GM06990 (cell line): ENCODE measurements at regions not wholly inside any gene's neighbourhood (a gene's known extent, or its start where the extent isn't known, plus 50 kb on each side); places are given as distances from the start of the nearest gene placed in this dataset.

Source experiments
- DNase-seq: peaks from one replicate; pipeline ENCODE4 v3.0.0-alpha.2; 2011; ENCODE audit not compliant: insufficient read length; ENCODE audit errors: extremely low read depth
- H3K27me3 ChIP-seq: replicated peaks from 2 replicates; pipeline ENCODE4 v1.6.0; 2011; ENCODE audit warnings: low read length; ENCODE audit not compliant: control insufficient read depth, insufficient read depth
- H3K36me3 ChIP-seq: 2 replicates; pipeline ENCODE4 v1.5.1; 2011; ENCODE audit warnings: low read length; ENCODE audit not compliant: control insufficient read depth, insufficient read depth
- H3K4me3 ChIP-seq: replicated peaks from 2 replicates; pipeline ENCODE4 v1.5.1; 2011; ENCODE audit warnings: low read depth, mild to moderate bottlenecking, control low read depth, low read length
- TF ChIP-seq, protein P1 (sequence below): IDR thresholded peaks from 2 replicates; pipeline ENCODE4 v1.5.1; 2011; ENCODE audit warnings: low read length, control low read depth, mild to moderate bottlenecking, inconsistent platforms; ENCODE audit not compliant: insufficient read depth, poor library complexity, severe bottlenecking

DNA sequence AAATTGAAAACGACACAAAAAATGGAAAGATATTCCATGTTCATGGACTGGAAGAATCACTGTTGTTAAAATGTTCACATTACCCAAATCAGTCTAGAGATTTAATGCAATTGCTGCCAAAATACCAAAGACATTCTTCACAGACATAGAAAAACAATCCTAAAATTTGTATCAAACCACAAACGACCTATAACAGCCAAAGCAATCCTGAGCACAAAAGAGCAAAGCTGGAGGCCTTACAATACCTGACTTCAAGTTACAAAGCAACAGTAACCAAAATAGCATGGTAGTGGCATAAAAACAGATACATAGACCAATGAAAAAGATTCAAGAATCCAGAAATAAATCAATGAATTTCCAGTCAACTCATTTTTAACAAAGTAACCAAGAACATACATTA, 1077.3 kb downstream of the KCNT2 start:
- Histone ChIP-seq H3K4me3 (no peak overlapping the region), H3K27me3 (no peaks in the 10 kb centered on the region), H3K36me3 (no peaks in the 10 kb centered on the region)
- TF ChIP-seq, protein P1, sequence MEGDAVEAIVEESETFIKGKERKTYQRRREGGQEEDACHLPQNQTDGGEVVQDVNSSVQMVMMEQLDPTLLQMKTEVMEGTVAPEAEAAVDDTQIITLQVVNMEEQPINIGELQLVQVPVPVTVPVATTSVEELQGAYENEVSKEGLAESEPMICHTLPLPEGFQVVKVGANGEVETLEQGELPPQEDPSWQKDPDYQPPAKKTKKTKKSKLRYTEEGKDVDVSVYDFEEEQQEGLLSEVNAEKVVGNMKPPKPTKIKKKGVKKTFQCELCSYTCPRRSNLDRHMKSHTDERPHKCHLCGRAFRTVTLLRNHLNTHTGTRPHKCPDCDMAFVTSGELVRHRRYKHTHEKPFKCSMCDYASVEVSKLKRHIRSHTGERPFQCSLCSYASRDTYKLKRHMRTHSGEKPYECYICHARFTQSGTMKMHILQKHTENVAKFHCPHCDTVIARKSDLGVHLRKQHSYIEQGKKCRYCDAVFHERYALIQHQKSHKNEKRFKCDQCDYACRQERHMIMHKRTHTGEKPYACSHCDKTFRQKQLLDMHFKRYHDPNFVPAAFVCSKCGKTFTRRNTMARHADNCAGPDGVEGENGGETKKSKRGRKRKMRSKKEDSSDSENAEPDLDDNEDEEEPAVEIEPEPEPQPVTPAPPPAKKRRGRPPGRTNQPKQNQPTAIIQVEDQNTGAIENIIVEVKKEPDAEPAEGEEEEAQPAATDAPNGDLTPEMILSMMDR, result no peak
- DNase-seq, result no peak

DNA sequence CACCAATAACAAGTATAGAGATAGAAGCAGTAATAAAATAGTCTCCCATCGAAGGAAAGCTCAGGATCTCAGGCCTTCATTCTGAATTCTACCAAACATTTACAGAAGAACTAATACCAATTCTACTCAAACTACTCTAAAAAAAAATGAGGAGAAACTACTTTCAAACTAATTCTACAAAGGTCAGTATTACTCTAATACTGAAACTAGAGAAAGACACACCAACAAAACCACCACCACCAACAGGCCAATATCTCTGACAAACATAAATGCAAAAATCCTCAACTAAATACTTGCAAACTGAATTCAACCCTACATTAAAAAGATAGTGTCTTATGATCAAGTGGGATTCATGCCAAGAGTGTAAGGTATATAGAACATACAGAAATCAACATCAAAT, 1078.4 kb downstream of the KCNT2 start:
- no peak for DNase-seq
- H3K4me3 ChIP-seq, result no peak overlapping the region
- H3K36me3 ChIP-seq, result no peaks in the 10 kb centered on the region
- TF ChIP-seq, protein P1, result no peak
- no peaks in the 10 kb centered on the region for H3K27me3 ChIP-seq

DNA sequence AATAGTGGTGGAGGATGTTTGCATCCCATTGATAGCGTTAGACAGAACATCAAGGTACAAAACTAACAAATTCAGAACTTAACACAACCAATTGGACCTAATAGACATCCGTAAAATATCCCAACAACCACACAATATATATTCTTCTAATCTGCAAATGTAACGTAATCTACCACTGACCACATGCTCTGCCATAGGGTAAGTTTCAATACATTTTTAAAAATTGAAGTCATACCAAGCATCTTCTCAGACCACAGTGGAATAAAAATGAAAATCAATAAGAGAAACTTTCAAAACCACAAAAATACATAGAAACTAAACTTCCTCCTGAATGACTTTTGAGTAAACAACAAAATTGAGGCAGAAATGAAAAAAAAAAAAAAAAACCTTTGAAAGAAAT, 1087.5 kb downstream of the KCNT2 start:
- Histone ChIP-seq H3K4me3 (no peak overlapping the region), H3K36me3 (no peaks in the 10 kb centered on the region), H3K27me3 (no peaks in the 10 kb centered on the region)
- no peak for DNase-seq
- TF ChIP-seq, protein P1, result no peak

DNA sequence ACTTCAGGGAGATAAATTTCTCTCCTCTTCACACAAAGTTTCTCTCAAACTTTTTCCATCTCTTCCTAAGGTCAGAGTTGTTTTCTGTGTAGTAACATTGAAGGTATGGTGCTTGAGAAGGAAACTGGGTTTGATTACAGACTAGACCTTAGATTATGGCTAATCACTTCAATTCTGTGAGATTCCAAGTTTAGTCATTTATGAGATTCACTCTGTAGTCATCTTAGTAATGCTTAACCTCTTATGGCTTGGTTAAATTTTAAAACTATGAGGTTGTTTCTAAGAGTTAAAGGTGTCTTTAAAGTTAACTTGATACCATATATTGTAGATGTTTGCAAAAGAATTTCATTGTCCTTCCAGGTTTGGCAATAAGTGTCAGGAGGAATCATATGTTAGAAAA, 1092.2 kb downstream of the KCNT2 start:
- H3K27me3 ChIP-seq, result no peaks in the 10 kb centered on the region
- TF ChIP-seq, protein P1, result no peak
- no peaks in the 10 kb centered on the region for H3K36me3 ChIP-seq
- no peak for DNase-seq
- no peak overlapping the region for H3K4me3 ChIP-seq

DNA sequence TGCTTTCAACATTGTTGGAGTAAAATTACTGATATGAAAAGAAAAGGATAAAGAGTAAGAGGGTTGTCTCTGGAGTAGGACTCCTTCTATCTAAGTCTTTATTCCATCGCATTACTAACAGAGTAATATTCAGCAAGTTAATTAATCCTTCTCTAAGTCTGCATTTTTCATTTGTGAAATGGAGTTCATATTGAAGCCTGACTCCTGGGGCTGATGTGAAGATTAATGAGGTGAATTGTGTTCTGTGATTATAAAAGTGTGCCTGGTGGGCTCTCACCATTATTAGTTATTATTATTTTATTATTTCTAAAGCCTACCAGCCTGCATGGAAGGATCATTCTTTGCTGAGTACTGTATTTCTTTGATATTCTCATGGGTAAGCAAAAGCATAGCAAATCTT, 1096.7 kb downstream of the KCNT2 start:
- no peaks in the 10 kb centered on the region for H3K27me3 ChIP-seq
- H3K36me3 ChIP-seq, result no peaks in the 10 kb centered on the region
- TF ChIP-seq, protein P1, result no peak
- H3K4me3 ChIP-seq, result no peak overlapping the region
- no peak for DNase-seq

DNA sequence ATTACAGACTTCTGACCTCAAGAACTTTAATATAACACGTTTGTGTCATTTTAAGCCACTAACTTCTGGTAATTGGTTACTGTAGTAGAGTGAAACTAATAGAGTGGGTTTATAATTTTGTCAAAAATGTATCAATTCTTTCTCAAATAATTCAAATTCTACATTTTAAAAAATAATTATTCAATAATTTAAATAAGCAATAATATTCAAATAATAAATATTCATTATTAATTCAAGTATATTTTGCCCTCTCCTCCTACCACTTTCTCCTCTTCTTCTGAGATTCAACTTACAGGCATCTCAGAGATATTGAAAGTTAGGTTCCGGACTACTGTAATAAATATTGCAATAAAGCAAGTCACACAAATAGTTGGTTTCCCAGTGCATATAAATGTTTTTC, 1107.1 kb downstream of the KCNT2 start:
- no peaks in the 10 kb centered on the region for H3K27me3 ChIP-seq
- H3K4me3 ChIP-seq, result no peak overlapping the region
- no peak for DNase-seq
- TF ChIP-seq, protein P1, result no peak
- no peaks in the 10 kb centered on the region for H3K36me3 ChIP-seq
